ENCODE measurements at regions not wholly inside any gene's neighbourhood (a gene's known extent, or its start where the extent isn't known, plus 50 kb on each side); places are given as distances from the start of the nearest gene placed in this dataset.

DNA sequence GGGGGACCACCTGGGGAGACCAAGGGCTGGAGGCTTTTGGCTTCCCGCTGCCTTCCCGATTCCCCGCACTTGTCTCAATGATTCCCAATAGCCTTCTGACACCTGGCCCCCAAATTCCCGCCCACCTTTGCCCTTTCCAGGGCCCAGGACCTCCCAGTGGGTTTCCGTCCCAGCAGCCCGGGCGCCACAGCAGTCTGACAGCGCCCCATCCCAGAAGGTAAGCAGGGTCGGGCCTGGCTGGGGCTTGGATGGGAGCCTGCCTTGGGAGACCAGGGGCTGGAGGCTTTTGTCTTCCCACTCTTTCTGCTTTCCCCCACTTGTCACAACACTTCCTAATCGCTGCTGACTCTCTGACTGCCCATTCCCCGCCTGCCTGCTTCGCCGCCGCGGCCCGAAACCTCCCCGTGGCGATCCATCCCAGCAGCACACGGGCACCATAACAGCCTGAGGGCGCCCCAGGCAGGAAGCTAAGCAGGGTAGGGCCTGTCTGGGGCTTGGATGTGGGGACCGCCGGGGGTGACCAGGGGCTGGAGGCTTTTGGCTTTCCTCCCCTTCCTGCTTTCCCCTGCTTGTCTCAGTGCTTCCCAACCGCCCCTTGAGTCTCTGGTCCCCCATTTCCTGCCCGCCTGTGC, 2289.3 kb downstream of the TP53TG3F start:
- TF ChIP-seq, protein P1, sequence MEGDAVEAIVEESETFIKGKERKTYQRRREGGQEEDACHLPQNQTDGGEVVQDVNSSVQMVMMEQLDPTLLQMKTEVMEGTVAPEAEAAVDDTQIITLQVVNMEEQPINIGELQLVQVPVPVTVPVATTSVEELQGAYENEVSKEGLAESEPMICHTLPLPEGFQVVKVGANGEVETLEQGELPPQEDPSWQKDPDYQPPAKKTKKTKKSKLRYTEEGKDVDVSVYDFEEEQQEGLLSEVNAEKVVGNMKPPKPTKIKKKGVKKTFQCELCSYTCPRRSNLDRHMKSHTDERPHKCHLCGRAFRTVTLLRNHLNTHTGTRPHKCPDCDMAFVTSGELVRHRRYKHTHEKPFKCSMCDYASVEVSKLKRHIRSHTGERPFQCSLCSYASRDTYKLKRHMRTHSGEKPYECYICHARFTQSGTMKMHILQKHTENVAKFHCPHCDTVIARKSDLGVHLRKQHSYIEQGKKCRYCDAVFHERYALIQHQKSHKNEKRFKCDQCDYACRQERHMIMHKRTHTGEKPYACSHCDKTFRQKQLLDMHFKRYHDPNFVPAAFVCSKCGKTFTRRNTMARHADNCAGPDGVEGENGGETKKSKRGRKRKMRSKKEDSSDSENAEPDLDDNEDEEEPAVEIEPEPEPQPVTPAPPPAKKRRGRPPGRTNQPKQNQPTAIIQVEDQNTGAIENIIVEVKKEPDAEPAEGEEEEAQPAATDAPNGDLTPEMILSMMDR (IDR thresholded peaks at IDR 0.05): no peak
- no peak for TF ChIP-seq ZFX (IDR thresholded peaks at IDR 0.05; ENCODE audit: borderline replicate concordance)
